H1 (cell line): ENCODE measurements at regions not wholly inside any gene's neighbourhood (a gene's known extent, or its start where the extent isn't known, plus 50 kb on each side); places are given as distances from the start of the nearest gene placed in this dataset.

Experiments used
- CTCF ChIA-PET: fragments of 300-600 bp; sonication (Branson Sonifier 250); formaldehyde crosslinking; loops from one replicate; lab custom pipeline; 2021; ENCODE audit not compliant: partially characterized antibody; lab: Charles Lee
- POLR2A ChIA-PET: fragments of 300-600 bp; sonication (Branson Sonifier 250); formaldehyde crosslinking; loops from one replicate; lab custom pipeline; 2021; ENCODE audit warnings: inconsistent platforms; ENCODE audit not compliant: partially characterized antibody; lab: Charles Lee
- DNase-seq, 2 experiments: peaks; one replicate each; pipeline versions ENCODE4 v3.0.0 to v3.0.0-alpha.2; 2010 to 2022; ENCODE audit warnings: low spot score in 2 of 2, low read depth in 1 of 2, mixed read lengths in 1 of 2
- FAIRE-seq: peaks from 2 replicates; lab custom pipeline; 2011; peaks lifted over from hg19 to GRCh38; lab: Jason Lieb, UNC
- H2AFZ ChIP-seq: 2 replicates; pipeline ENCODE4 v1.8.1; 2012; ENCODE audit warnings: low read length, inconsistent platforms
- H2AK5ac ChIP-seq: 2 replicates; pipeline ENCODE4 v1.6.1; 2013; ENCODE audit warnings: low read depth, low read length
- H2BK120ac ChIP-seq: replicated peaks from 2 replicates; pipeline ENCODE3; 2013; ENCODE audit warnings: low read depth, low read length, inconsistent platforms
- H2BK12ac ChIP-seq: 2 replicates; pipeline ENCODE4 v1.6.1; 2013; ENCODE audit warnings: low read depth, low read length
- H2BK15ac ChIP-seq: 2 replicates; pipeline ENCODE4 v1.6.1; 2013; ENCODE audit warnings: low read length
- H2BK20ac ChIP-seq: 2 replicates; pipeline ENCODE4 v1.6.1; 2013; ENCODE audit warnings: low read length
- H2BK5ac ChIP-seq: 2 replicates; pipeline ENCODE4 v1.6.1; 2013; ENCODE audit warnings: low read depth, low read length
- H3K14ac ChIP-seq: 2 replicates; pipeline ENCODE4 v1.6.1; 2013; ENCODE audit warnings: inconsistent platforms; ENCODE audit not compliant: insufficient read length
- H3K18ac ChIP-seq: 2 replicates; pipeline ENCODE4 v1.6.1; 2013; ENCODE audit warnings: low read length; ENCODE audit errors: extremely low read depth
- H3K23ac ChIP-seq: 2 replicates; pipeline ENCODE4 v1.6.1; 2013; ENCODE audit warnings: inconsistent platforms; ENCODE audit not compliant: insufficient read length
- H3K23me2 ChIP-seq: 2 replicates; pipeline ENCODE4 v1.6.1; 2013; ENCODE audit warnings: low read depth, low read length
- H3K27ac ChIP-seq: 2 replicates; pipeline ENCODE4 v1.6.1; 2011; ENCODE audit warnings: low read depth, low read length, inconsistent platforms
- H3K27me3 ChIP-seq, 4 experiments: replicated peaks in 1 of 4; 1 replicate in 1 of 4; 2 replicates in 3 of 4; pipeline versions ENCODE4 v1.6.1 to v1.8.1; 2011 to 2013; ENCODE audit warnings: low read length in 3 of 4, mild to moderate bottlenecking in 3 of 4, inconsistent platforms in 2 of 4, mixed read lengths in 2 of 4, moderate library complexity in 1 of 4; ENCODE audit not compliant: control insufficient read depth in 3 of 4, insufficient read depth in 3 of 4; ENCODE audit errors: extremely low read depth in 1 of 4
- H3K36me3 ChIP-seq, 4 experiments: 2 replicates each; pipeline versions ENCODE4 v1.6.1 to v1.8.1; 2011 to 2013; ENCODE audit warnings: mild to moderate bottlenecking in 4 of 4, low read length in 3 of 4, moderate library complexity in 2 of 4, control low read depth in 1 of 4, inconsistent platforms in 1 of 4; ENCODE audit not compliant: insufficient read depth in 4 of 4, control insufficient read depth in 2 of 4
- H3K4ac ChIP-seq: replicated peaks from 2 replicates; pipeline ENCODE3; 2013; ENCODE audit warnings: low read length, low read depth, mixed read lengths, inconsistent platforms; ENCODE audit not compliant: insufficient read length
- H3K4me1 ChIP-seq, 4 experiments: replicated peaks in 1 of 4; 1 replicate in 1 of 4; 2 replicates in 3 of 4; pipeline versions ENCODE4 v1.6.1 to v1.8.1; 2011 to 2013; ENCODE audit warnings: low read length in 3 of 4, inconsistent platforms in 2 of 4, mixed read lengths in 1 of 4; ENCODE audit not compliant: insufficient read depth in 4 of 4, control insufficient read depth in 3 of 4
- H3K4me2 ChIP-seq, 2 experiments: 2 replicates each; pipeline versions ENCODE4 v1.6.1 to v1.8.1; 2011 to 2013; ENCODE audit warnings: low read depth in 2 of 2, low read length in 2 of 2, control low read depth in 1 of 2, inconsistent platforms in 1 of 2, mild to moderate bottlenecking in 1 of 2; ENCODE audit not compliant: insufficient read depth in 1 of 2
- H3K4me3 ChIP-seq, 4 experiments: fragments of 200-600, 300-600 bp in 1 of 4; sonication (generic), shearing (Covaris generic), sonication (Bioruptor Twin) in 1 of 4; 2 replicates each; pipeline versions ENCODE4 v1.5.1 to v1.8.1; 2011 to 2016; ENCODE audit warnings: low read length in 4 of 4, low read depth in 3 of 4, control low read depth in 2 of 4, inconsistent platforms in 2 of 4, mild to moderate bottlenecking in 2 of 4, mixed read lengths in 1 of 4, moderate library complexity in 1 of 4; ENCODE audit not compliant: insufficient read depth in 2 of 4; ENCODE audit errors: extremely low read depth in 1 of 4
- H3K56ac ChIP-seq: replicated peaks from 2 replicates; pipeline ENCODE3; 2013; ENCODE audit warnings: low read depth, mild to moderate bottlenecking, mixed read lengths, low read length, inconsistent platforms; ENCODE audit not compliant: insufficient read length
- H3K79me1 ChIP-seq: 2 replicates; pipeline ENCODE4 v1.6.1; 2013; ENCODE audit warnings: low read depth, low read length, control low read depth
- H3K79me2 ChIP-seq, 2 experiments: 2 replicates each; pipeline versions ENCODE4 v1.6.1 to v1.8.1; 2012 to 2013; ENCODE audit warnings: low read length in 2 of 2, mild to moderate bottlenecking in 2 of 2, inconsistent platforms in 1 of 2; ENCODE audit not compliant: insufficient read depth in 2 of 2, control insufficient read depth in 1 of 2
- H3K9ac ChIP-seq, 4 experiments: replicated peaks in 1 of 4; 1 replicate in 1 of 4; 2 replicates in 3 of 4; pipeline versions ENCODE4 v1.6.1 to v1.8.1; 2011 to 2013; ENCODE audit warnings: low read depth in 3 of 4, low read length in 3 of 4, control low read depth in 2 of 4, mild to moderate bottlenecking in 2 of 4, moderate library complexity in 2 of 4, inconsistent platforms in 1 of 4; ENCODE audit errors: extremely low read depth in 1 of 4
- H3K9me3 ChIP-seq, 2 experiments: 2 replicates each; pipeline versions ENCODE4 v1.6.1 to v1.8.1; 2012 to 2013; ENCODE audit warnings: mild to moderate bottlenecking in 2 of 2, moderate library complexity in 2 of 2, control low read depth in 1 of 2, inconsistent platforms in 1 of 2, low read depth in 1 of 2, low read length in 1 of 2, mixed read lengths in 1 of 2; ENCODE audit not compliant: insufficient read depth in 2 of 2
- H4K20me1 ChIP-seq, 2 experiments: replicated peaks in 1 of 2; 2 replicates each; pipeline versions ENCODE3 to v1.8.1; 2011 to 2013; ENCODE audit warnings: inconsistent platforms in 2 of 2, low read length in 2 of 2, mild to moderate bottlenecking in 1 of 2; ENCODE audit not compliant: insufficient read depth in 2 of 2, control insufficient read depth in 1 of 2
- H4K5ac ChIP-seq: 2 replicates; pipeline ENCODE4 v1.6.1; 2013; ENCODE audit warnings: low read length, low read depth, mixed read lengths, inconsistent platforms; ENCODE audit not compliant: insufficient read length
- H4K8ac ChIP-seq: 2 replicates; pipeline ENCODE4 v1.8.0; 2013; ENCODE audit warnings: mild to moderate bottlenecking, moderate library complexity, low read length, inconsistent platforms; ENCODE audit not compliant: insufficient read depth; ENCODE audit errors: extremely low read depth
- H4K91ac ChIP-seq: replicated peaks from 2 replicates; pipeline ENCODE3; 2013; ENCODE audit warnings: low read length, mixed read lengths, inconsistent platforms; ENCODE audit not compliant: insufficient read length
- BRCA1 ChIP-seq: IDR thresholded peaks from 2 replicates; pipeline ENCODE4 v1.6.1; 2012; ENCODE audit warnings: low read depth, low read length, improper control_type of control experiment
- CTCF ChIP-seq, 3 experiments: IDR thresholded peaks; 1 replicate in 2 of 3; 2 replicates in 1 of 3; pipeline versions ENCODE4 v1.5.1 to v1.6.1; 2011; ENCODE audit warnings: low read length in 3 of 3, mild to moderate bottlenecking in 3 of 3, inconsistent platforms in 2 of 3, low read depth in 1 of 3, moderate library complexity in 1 of 3; ENCODE audit not compliant: insufficient read depth in 1 of 3; ENCODE audit errors: control extremely low read depth in 1 of 3
- MAFK ChIP-seq: IDR thresholded peaks from 2 replicates; pipeline ENCODE4 v1.6.1; 2012; ENCODE audit warnings: low read depth, mild to moderate bottlenecking, improper control_type of control experiment, low read length
- NANOG ChIP-seq: IDR thresholded peaks from 2 replicates; pipeline ENCODE4 v1.6.1; 2011; ENCODE audit warnings: low read length, low read depth, mild to moderate bottlenecking, inconsistent platforms; ENCODE audit not compliant: insufficient read depth, poor library complexity, severe bottlenecking
- NRF1 ChIP-seq: IDR thresholded peaks from 2 replicates; pipeline ENCODE4 v1.6.1; 2011; ENCODE audit warnings: mild to moderate bottlenecking, low read depth, low read length, improper control_type of control experiment
- POLR2AphosphoS5 ChIP-seq: IDR thresholded peaks from 2 replicates; pipeline ENCODE4 v1.6.1; 2011; ENCODE audit warnings: low read depth, low read length
- WGBS, 2 experiments: shearing (Covaris generic) in 1 of 2; methylation state at CpG; one replicate each; pipeline versions ENCODE4 v1.1.6 to v1.1.7; 2013 to 2015; ENCODE audit warnings: low lambda C conversion rate in 2 of 2, mixed read lengths in 2 of 2, inconsistent platforms in 1 of 2, low coverage in 1 of 2, missing lambda C conversion rate in 1 of 2; ENCODE audit not compliant: insufficient replicate concordance in 2 of 2, insufficient coverage in 1 of 2, insufficient read length in 1 of 2; ENCODE audit errors: extremely low coverage in 1 of 2, missing lambda C conversion rate in 1 of 2; 5-methylcytosine and 5-hydroxymethylcytosine counted together

GRCh38 chr3:194275721-194276120, 75.4 kb downstream of the CPN2 start:
- Histone ChIP-seq H2BK120ac (no peak overlapping the region), H3K36me3 (no peaks in the 10 kb centered on the region), H2BK20ac (peak overlapping the region; percentile 93; the same call in 1 of the 2 replicates), H3K4ac (no peak overlapping the region), H3K4me3 (no peak overlapping the region), H3K79me2 (no peaks in the 10 kb centered on the region), H2BK15ac (no peak overlapping the region), H3K56ac (no peak overlapping the region), H2BK12ac (no peak overlapping the region), H3K14ac (no peak overlapping the region), H3K27ac (no peak overlapping the region), H3K23ac (no peak overlapping the region), H3K23me2 (no peaks in the 10 kb centered on the region), H4K91ac (no peak overlapping the region), H4K8ac (0 out of 2 replicates have a peak overlapping the region, but pooled peaks have one; percentile 3), H3K18ac (peak overlapping the region; percentile 71), H3K27me3 (no peaks in the 10 kb centered on the region; a peak in 1 of 7 replicates), H3K79me1 (no peaks in the 10 kb centered on the region), H2AFZ (no peak overlapping the region), H2AK5ac (0 out of 2 replicates have a peak overlapping the region, but pooled peaks have one; percentile 82), H3K4me1 (peaks cover 0 to 19% (median 8%) of the 10 kb centered on the region in 4 experiments; a peak in 5 of 7 replicates), H4K20me1 (no peaks in the 10 kb centered on the region), H3K4me2 (no peak overlapping the region), H3K9ac (no peak overlapping the region), H2BK5ac (no peak overlapping the region), H4K5ac (no peak overlapping the region), H3K9me3 (no peaks in the 10 kb centered on the region)
- DNase-seq (no peak), FAIRE-seq (no peak)
- ChIA-PET CTCF (interaction anchor here (0.7 to 2.2 kb wide), 6 partner anchors 10 to 32 kb away, joined by 3 to 8 read pairs (median 4); no protein-coding TSS in a partner anchor), POLR2A (no interaction called here)
- 84% methylated on average over 6 of the region's 8 CpGs; no CpG with 5 or more reads in 1 of the 2 experiments for WGBS, 2 experiments
- no peak for TF ChIP-seq POLR2AphosphoS5
- no peak for TF ChIP-seq BRCA1
- no peak for TF ChIP-seq NANOG
- TF ChIP-seq CTCF (IDR thresholded peaks at IDR 0.05; ENCODE audit: control extremely low read depth in 1 of 3, insufficient read depth in 1 of 3, low read depth in 1 of 3, low read length in 3 of 3), result no peak
- no peak for TF ChIP-seq NRF1
- TF ChIP-seq MAFK, result no peak
